Endothelial cell of umbilical vein (primary cell): ENCODE measurements at regions not wholly inside any gene's neighbourhood (a gene's known extent, or its start where the extent isn't known, plus 50 kb on each side); places are given as distances from the start of the nearest gene placed in this dataset.
"Not testable (repeated sequence)": the region's sequence is repeated elsewhere in the genome, so short reads cannot be mapped to it uniquely, and the experiment has no call there.

Experiments used
- BruUV-seq: library from RNA; stranded (reverse); fragments of 400-500 nt; replicated peaks from 2 replicates; lab custom pipeline; 2021; lab: Mats Ljungman, UMichigan
- CTCF ChIA-PET: fragments of 300-600, 350-600 bp; sonication (Branson Sonifier 250); formaldehyde crosslinking; loops from one replicate; lab custom pipeline; 2021; ENCODE audit warnings: antibody characterized with exemption, inconsistent platforms; lab: Charles Lee
- POLR2A ChIA-PET: fragments of 300-600, 350-600 bp; sonication (Branson Sonifier 250); formaldehyde crosslinking; loops from one replicate; lab custom pipeline; 2021; ENCODE audit warnings: antibody characterized with exemption, inconsistent platforms; lab: Charles Lee
- DNase-seq: peaks from one replicate; pipeline ENCODE4 v3.0.0-alpha.2; 2011; ENCODE audit warnings: low read depth, low spot score
- FAIRE-seq: peaks from 2 replicates; lab custom pipeline; 2011; peaks lifted over from hg19 to GRCh38; lab: Jason Lieb, UNC
- H2AFZ ChIP-seq: 2 replicates; pipeline ENCODE4 v1.6.0; 2012; ENCODE audit warnings: low read depth, low read length, control low read depth, inconsistent platforms
- H3K27ac ChIP-seq: 2 replicates; pipeline ENCODE4 v1.5.1; 2011; ENCODE audit warnings: low read depth, mild to moderate bottlenecking, control low read depth, low read length, moderate library complexity; ENCODE audit not compliant: insufficient read depth
- H3K27me3 ChIP-seq, 2 experiments: 2 replicates each; pipeline versions ENCODE4 v1.6.0 to v1.6.1; 2011; ENCODE audit warnings: low read length in 2 of 2, mixed read lengths in 1 of 2; ENCODE audit not compliant: control insufficient read depth in 2 of 2, insufficient read depth in 2 of 2
- H3K36me3 ChIP-seq, 2 experiments: 2 replicates in 1 of 2; 3 replicates in 1 of 2; pipeline ENCODE4 v1.5.1; 2011; ENCODE audit warnings: low read length in 2 of 2, mild to moderate bottlenecking in 1 of 2, moderate library complexity in 1 of 2; ENCODE audit not compliant: control insufficient read depth in 2 of 2, insufficient read depth in 2 of 2; ENCODE audit errors: extremely low read depth in 1 of 2
- H3K4me1 ChIP-seq: 3 replicates; pipeline ENCODE4 v1.5.1; 2011; ENCODE audit warnings: mild to moderate bottlenecking, low read length; ENCODE audit not compliant: control insufficient read depth, insufficient read depth; ENCODE audit errors: extremely low read depth
- H3K4me2 ChIP-seq: 2 replicates; pipeline ENCODE4 v1.6.1; 2011; ENCODE audit warnings: low read length, control low read depth, mixed read lengths; ENCODE audit not compliant: insufficient read depth
- H3K4me3 ChIP-seq, 3 experiments: fragments of 200-600 bp in 1 of 3; sonication (generic), shearing (Covaris generic) in 1 of 3; replicated peaks in 1 of 3; 2 replicates each; pipeline ENCODE4 v1.5.1; 2011 to 2016; ENCODE audit warnings: control low read depth in 3 of 3, low read length in 3 of 3, mild to moderate bottlenecking in 2 of 3, inconsistent platforms in 1 of 3, low read depth in 1 of 3, moderate library complexity in 1 of 3; ENCODE audit not compliant: insufficient read depth in 1 of 3
- H3K79me2 ChIP-seq: 2 replicates; pipeline ENCODE4 v1.6.0; 2012; ENCODE audit warnings: low read length, inconsistent platforms; ENCODE audit not compliant: control insufficient read depth, insufficient read depth
- H3K9ac ChIP-seq: replicated peaks from 2 replicates; pipeline ENCODE3; 2011; ENCODE audit warnings: low read length, control low read depth; ENCODE audit not compliant: insufficient read depth; ENCODE audit errors: extremely low read depth
- H3K9me1 ChIP-seq: replicated peaks from 3 replicates; pipeline ENCODE4 v1.6.0; 2011; ENCODE audit warnings: mild to moderate bottlenecking, low read length; ENCODE audit not compliant: control insufficient read depth, insufficient read depth; ENCODE audit errors: extremely low read depth
- H3K9me3 ChIP-seq: replicated peaks from 2 replicates; pipeline ENCODE4 v1.5.1; 2012; ENCODE audit warnings: low read length, inconsistent platforms; ENCODE audit not compliant: control insufficient read depth, insufficient read depth
- H4K20me1 ChIP-seq: replicated peaks from 2 replicates; pipeline ENCODE3; 2011; ENCODE audit warnings: mild to moderate bottlenecking, low read length; ENCODE audit not compliant: control insufficient read depth, insufficient read depth; ENCODE audit errors: extremely low read depth
- EZH2 ChIP-seq: IDR thresholded peaks from 2 replicates; pipeline ENCODE4 v1.6.1; 2012; ENCODE audit warnings: borderline replicate concordance, low read depth, mild to moderate bottlenecking, moderate library complexity, low read length, inconsistent platforms; ENCODE audit not compliant: severe bottlenecking
- FOS ChIP-seq: IDR thresholded peaks from 2 replicates; pipeline ENCODE4 v1.6.1; 2011; ENCODE audit warnings: mild to moderate bottlenecking, low read length, moderate library complexity, borderline replicate concordance; ENCODE audit not compliant: insufficient read depth
- GATA2 ChIP-seq: IDR thresholded peaks from 2 replicates; pipeline ENCODE4 v1.7.0; 2011; ENCODE audit warnings: low read depth, mild to moderate bottlenecking, moderate library complexity, mixed read lengths, low read length; ENCODE audit not compliant: insufficient read length, insufficient read depth
- JUN ChIP-seq: IDR thresholded peaks from 2 replicates; pipeline ENCODE4 v1.6.1; 2011; ENCODE audit warnings: borderline replicate concordance, low read depth; ENCODE audit not compliant: insufficient read length, insufficient read depth
- MYC ChIP-seq: IDR thresholded peaks from one replicate; pipeline ENCODE4 v1.6.1; 2011; ENCODE audit warnings: mild to moderate bottlenecking, low read depth, low read length
- POLR2A ChIP-seq: IDR thresholded peaks from 2 replicates; pipeline ENCODE4 v1.6.1; 2012; ENCODE audit warnings: low read depth, mild to moderate bottlenecking, control low read depth, low read length
- POLR2AphosphoS5 ChIP-seq: IDR thresholded peaks from 2 replicates; pipeline ENCODE4 v1.6.1; 2012; ENCODE audit warnings: low read depth, mild to moderate bottlenecking, control low read depth, low read length, moderate library complexity; ENCODE audit not compliant: insufficient read depth
- dilution Hi-C: fragments of 300-500 bp; cut with MboI; formaldehyde crosslinking; loops from one replicate; pipeline ENCODE4 v1.15.0; 2019; ENCODE audit warnings: low sequenced_read_pairs; ENCODE audit not compliant: extremely low pct_ligation_motif_present
- intact Hi-C: fragments of 100-400 bp; cut with micrococcal nuclease; formaldehyde crosslinking; loops from one replicate; pipeline ENCODE4 v1.10.0; 2022
- TF ChIP-seq, protein P1 (sequence below), 2 donors: IDR thresholded peaks; 1 replicate in 1 of 2; 2 replicates in 1 of 2; pipeline ENCODE4 v1.5.1; 2011; ENCODE audit warnings: low read length in 2 of 2, mild to moderate bottlenecking in 2 of 2, moderate library complexity in 2 of 2, control low read depth in 1 of 2, inconsistent platforms in 1 of 2, low read depth in 1 of 2; ENCODE audit not compliant: insufficient read depth in 1 of 2; ENCODE audit errors: extremely low read depth in 1 of 2
- TF ChIP-seq, protein P2 (sequence below): IDR thresholded peaks from 2 replicates; pipeline ENCODE4 v1.6.1; 2011; ENCODE audit not compliant: insufficient read depth, insufficient read length

DNA sequence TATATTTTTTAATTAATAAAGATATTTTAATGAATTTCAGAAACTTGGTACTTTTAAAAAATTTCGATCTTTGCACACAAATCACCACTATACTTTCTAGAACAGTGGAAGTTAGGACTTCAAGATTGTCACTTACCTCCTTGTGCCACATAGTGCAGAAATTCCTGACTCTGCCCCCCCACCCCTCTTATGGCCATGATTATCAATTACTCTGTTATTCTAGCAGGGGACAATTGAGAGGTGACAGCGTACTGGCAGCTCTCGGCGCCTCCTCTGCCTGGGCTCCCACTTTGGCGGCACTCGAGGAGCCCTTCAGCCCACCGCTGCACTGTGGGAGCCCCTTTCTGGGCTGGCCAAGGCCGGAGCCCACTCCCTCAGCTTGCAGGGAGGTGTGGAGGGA lies 325.9 kb downstream of the PPP1R3A start:
- intact Hi-C loops, H3K27ac ChIP-seq, H4K20me1 ChIP-seq, H3K9me3 ChIP-seq, POLR2A ChIA-PET, H3K36me3 ChIP-seq, H3K4me3 ChIP-seq, H3K9me1 ChIP-seq, H3K27me3 ChIP-seq, CTCF ChIA-PET, BruUV-seq, H3K79me2 ChIP-seq, H3K4me1 ChIP-seq, H2AFZ ChIP-seq, FAIRE-seq, DNase-seq, H3K4me2 ChIP-seq, H3K9ac ChIP-seq, dilution Hi-C loops: not testable (repeated sequence)

DNA sequence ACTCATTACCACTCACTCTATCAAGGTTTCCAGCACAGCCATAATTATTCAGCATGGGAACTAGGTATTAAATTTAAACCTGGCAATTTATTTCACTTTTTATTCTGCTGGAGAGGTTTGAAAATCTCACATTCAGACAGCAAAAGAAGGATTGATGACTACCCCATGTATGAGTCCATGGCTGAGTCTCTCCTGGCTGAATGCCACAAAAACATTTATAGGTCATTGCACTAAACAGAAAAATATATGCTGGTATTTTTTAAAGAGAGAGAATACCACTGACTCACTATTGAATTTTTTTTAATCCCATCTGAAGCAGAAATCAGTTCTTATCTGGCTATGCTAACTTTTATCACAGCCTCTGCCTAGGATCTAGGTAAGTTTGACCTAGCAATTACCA lies 336.3 kb downstream of the PPP1R3A start:
- CTCF ChIA-PET = no interaction called here
- Histone ChIP-seq H3K9ac (no peak overlapping the region), H2AFZ (no peak overlapping the region), H3K9me3 (no peaks in the 10 kb centered on the region), H3K27ac (no peak overlapping the region), H3K9me1 (no peaks in the 10 kb centered on the region), H3K4me2 (no peak overlapping the region), H4K20me1 (no peaks in the 10 kb centered on the region), H3K4me1 (no peaks in the 10 kb centered on the region), H3K4me3 (no peak overlapping the region), H3K36me3 (no peaks in the 10 kb centered on the region), H3K79me2 (no peaks in the 10 kb centered on the region), H3K27me3 (no peaks in the 10 kb centered on the region)
- DNase-seq (no peak), FAIRE-seq (no peak)
- TF ChIP-seq, protein P1, sequence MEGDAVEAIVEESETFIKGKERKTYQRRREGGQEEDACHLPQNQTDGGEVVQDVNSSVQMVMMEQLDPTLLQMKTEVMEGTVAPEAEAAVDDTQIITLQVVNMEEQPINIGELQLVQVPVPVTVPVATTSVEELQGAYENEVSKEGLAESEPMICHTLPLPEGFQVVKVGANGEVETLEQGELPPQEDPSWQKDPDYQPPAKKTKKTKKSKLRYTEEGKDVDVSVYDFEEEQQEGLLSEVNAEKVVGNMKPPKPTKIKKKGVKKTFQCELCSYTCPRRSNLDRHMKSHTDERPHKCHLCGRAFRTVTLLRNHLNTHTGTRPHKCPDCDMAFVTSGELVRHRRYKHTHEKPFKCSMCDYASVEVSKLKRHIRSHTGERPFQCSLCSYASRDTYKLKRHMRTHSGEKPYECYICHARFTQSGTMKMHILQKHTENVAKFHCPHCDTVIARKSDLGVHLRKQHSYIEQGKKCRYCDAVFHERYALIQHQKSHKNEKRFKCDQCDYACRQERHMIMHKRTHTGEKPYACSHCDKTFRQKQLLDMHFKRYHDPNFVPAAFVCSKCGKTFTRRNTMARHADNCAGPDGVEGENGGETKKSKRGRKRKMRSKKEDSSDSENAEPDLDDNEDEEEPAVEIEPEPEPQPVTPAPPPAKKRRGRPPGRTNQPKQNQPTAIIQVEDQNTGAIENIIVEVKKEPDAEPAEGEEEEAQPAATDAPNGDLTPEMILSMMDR (IDR thresholded peaks at IDR 0.05; ENCODE audit: extremely low read depth in 1 of 2, insufficient read depth in 1 of 2, low read depth in 1 of 2, low read length in 2 of 2) = no peak
- TF ChIP-seq FOS (no peak), MYC (no peak), EZH2 (no peak), POLR2AphosphoS5 (no peak), GATA2 (no peak), JUN (no peak), POLR2A (no peak)
- TF ChIP-seq, protein P2, sequence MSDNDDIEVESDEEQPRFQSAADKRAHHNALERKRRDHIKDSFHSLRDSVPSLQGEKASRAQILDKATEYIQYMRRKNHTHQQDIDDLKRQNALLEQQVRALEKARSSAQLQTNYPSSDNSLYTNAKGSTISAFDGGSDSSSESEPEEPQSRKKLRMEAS = no peak
- dilution Hi-C loops = no loop called here
- BruUV-seq = no TSS peak
- POLR2A ChIA-PET = no interaction called here
- intact Hi-C loops = no loop called here

DNA sequence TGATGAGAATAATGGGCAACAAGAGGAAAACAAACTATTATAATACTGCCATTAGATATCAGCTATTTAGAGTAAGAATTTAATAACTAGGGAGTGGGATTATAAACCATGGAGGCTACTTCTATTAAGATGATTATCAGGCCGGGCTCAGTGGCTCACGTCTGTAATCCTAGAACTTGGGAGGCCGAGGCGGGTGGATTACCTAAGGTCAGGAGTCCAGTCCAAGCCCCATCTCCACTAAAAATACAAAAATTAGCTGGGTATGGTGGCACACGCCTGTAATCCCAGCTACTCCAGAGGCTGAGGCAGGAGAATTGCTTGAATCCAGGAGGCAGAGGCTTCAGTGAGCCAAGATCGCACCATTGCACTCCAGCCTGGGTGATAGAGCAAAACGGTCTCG lies 355.6 kb downstream of the PPP1R3A start:
- intact Hi-C loops, H2AFZ ChIP-seq, H3K9me3 ChIP-seq, H3K79me2 ChIP-seq, H3K27me3 ChIP-seq, CTCF ChIA-PET, H3K4me1 ChIP-seq, H4K20me1 ChIP-seq, H3K27ac ChIP-seq, H3K9me1 ChIP-seq, dilution Hi-C loops, FAIRE-seq, H3K36me3 ChIP-seq, H3K9ac ChIP-seq, H3K4me3 ChIP-seq, H3K4me2 ChIP-seq, DNase-seq, BruUV-seq, POLR2A ChIA-PET: not testable (repeated sequence)
